DND-41 (cell line): ENCODE measurements at regions not wholly inside any gene's neighbourhood (a gene's known extent, or its start where the extent isn't known, plus 50 kb on each side); places are given as distances from the start of the nearest gene placed in this dataset.

Source experiments
- EZH2 ChIP-seq: IDR thresholded peaks from 3 replicates; pipeline ENCODE4 v1.6.1; 2012; ENCODE audit warnings: borderline replicate concordance, low read depth, mild to moderate bottlenecking, moderate library complexity, low read length, inconsistent platforms; ENCODE audit not compliant: severe bottlenecking
- TF ChIP-seq, protein P1 (sequence below): IDR thresholded peaks from 2 replicates; pipeline ENCODE4 v1.5.1; 2012; ENCODE audit warnings: borderline replicate concordance, low read length, moderate library complexity, mild to moderate bottlenecking; ENCODE audit not compliant: poor library complexity, severe bottlenecking; ENCODE audit errors: extremely low read depth

DNA sequence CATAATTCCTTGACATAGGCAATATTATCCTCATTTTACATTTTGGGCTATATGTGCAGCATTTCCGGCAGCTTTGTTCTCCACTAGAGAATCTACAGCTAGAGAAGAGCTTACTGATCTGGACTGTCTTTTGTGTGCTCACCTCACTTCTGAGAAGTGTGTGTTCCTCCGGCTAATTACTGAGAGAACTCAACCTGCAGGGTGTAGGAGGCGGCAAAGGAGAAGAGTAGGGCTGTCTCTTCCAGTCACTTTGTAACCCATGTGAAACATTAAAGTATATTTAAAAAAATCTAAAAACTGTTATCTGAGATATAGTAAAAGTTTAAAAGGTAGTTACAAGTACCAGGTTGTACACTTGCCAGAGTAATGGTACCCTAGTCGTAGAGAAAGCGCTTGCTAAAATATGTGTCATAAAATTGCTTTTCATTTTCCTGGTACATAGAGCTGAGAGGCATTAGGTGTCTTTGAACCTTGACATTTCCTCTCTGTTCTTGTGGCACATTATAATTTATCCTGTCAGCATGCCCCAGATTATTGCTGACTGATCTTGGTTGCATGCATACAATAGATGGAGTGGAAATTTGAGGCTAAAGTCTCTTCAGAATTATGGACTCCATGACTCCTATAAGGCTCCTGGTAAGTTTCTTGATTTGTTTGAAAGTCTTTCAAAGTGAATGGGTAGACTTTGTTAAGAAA lies 381.9 kb downstream of the LMO7 start:
- TF ChIP-seq EZH2: no peak
- TF ChIP-seq, protein P1, sequence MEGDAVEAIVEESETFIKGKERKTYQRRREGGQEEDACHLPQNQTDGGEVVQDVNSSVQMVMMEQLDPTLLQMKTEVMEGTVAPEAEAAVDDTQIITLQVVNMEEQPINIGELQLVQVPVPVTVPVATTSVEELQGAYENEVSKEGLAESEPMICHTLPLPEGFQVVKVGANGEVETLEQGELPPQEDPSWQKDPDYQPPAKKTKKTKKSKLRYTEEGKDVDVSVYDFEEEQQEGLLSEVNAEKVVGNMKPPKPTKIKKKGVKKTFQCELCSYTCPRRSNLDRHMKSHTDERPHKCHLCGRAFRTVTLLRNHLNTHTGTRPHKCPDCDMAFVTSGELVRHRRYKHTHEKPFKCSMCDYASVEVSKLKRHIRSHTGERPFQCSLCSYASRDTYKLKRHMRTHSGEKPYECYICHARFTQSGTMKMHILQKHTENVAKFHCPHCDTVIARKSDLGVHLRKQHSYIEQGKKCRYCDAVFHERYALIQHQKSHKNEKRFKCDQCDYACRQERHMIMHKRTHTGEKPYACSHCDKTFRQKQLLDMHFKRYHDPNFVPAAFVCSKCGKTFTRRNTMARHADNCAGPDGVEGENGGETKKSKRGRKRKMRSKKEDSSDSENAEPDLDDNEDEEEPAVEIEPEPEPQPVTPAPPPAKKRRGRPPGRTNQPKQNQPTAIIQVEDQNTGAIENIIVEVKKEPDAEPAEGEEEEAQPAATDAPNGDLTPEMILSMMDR: no peak
